Upper lobe of left lung (tissue), 6 donors: ENCODE measurements at regions not wholly inside any gene's neighbourhood (a gene's known extent, or its start where the extent isn't known, plus 50 kb on each side); places are given as distances from the start of the nearest gene placed in this dataset.

ENCODE experiments used
- ATAC-seq, 2 donors: fragments of 200-7000 bp; cut with Tn5 transposase; one replicate each; pipeline ENCODE4 v1.9.1; 2022; ENCODE audit warnings: mild to moderate bottlenecking in 2 of 2, moderate library complexity in 2 of 2; ENCODE audit not compliant: low FRiP score in 2 of 2
- DNase-seq, 2 donors: peaks; one replicate each; pipeline ENCODE4 v3.0.0-alpha.2; 2019 to 2020
- H3K27ac ChIP-seq, 4 donors: fragments of 200-600 bp; sonication (generic); one replicate each; pipeline ENCODE4 v1.5.1; 2016 to 2019
- H3K27me3 ChIP-seq, 4 donors: fragments of 200-600 bp; sonication (generic); one replicate each; pipeline ENCODE4 v1.5.1; 2017 to 2019
- H3K36me3 ChIP-seq, 4 donors: fragments of 200-600 bp; sonication (generic); one replicate each; pipeline ENCODE4 v1.5.1; 2016 to 2019
- H3K4me1 ChIP-seq, 4 donors: fragments of 200-600 bp; sonication (generic); one replicate each; pipeline ENCODE4 v1.5.1; 2018 to 2019
- H3K4me3 ChIP-seq, 4 donors: fragments of 200-600 bp; sonication (generic); one replicate each; pipeline ENCODE4 v1.5.1; 2017 to 2019; ENCODE audit warnings: mild to moderate bottlenecking in 2 of 4, moderate library complexity in 1 of 4
- H3K9me3 ChIP-seq, 4 donors: fragments of 200-600 bp; sonication (generic); one replicate each; pipeline ENCODE4 v1.5.1; 2018 to 2019
- EP300 ChIP-seq, 4 donors: sonication (generic); formaldehyde crosslinking; IDR thresholded peaks; one replicate each; pipeline ENCODE4 v1.5.1; 2017; ENCODE audit warnings: antibody characterized with exemption in 4 of 4, control low read depth in 2 of 4
- POLR2A ChIP-seq, 4 donors: fragments of 450-650 bp; IDR thresholded peaks; one replicate each; pipeline ENCODE4 v1.5.1; 2016 to 2017; ENCODE audit warnings: antibody characterized with exemption in 4 of 4, mild to moderate bottlenecking in 2 of 4
- POLR2AphosphoS5 ChIP-seq, 2 donors: sonication (generic); formaldehyde crosslinking; IDR thresholded peaks; one replicate each; pipeline ENCODE4 v1.5.1; 2017; ENCODE audit warnings: antibody characterized with exemption in 2 of 2
- WGBS, 2 donors: methylation state at CpG; one replicate each; pipeline ENCODE4 v1.1.5; 2017 to 2018; 5-methylcytosine and 5-hydroxymethylcytosine counted together
- TF ChIP-seq, protein P1 (sequence below), 6 experiments: fragments of 450-650 bp in 4 of 6; fragments of 200-600 bp in 2 of 6; sonication (generic) in 2 of 6; IDR thresholded peaks; one replicate each; pipeline ENCODE4 v1.5.1; 2016 to 2019; ENCODE audit warnings: antibody characterized with exemption in 6 of 6
- donor health status: DM: no; HTN: no; CAD: no; lungs with moderate emphysema.
- donor health status: DM: no; HTN: yes; CAD: no; lungs with severe emphysema.

GRCh38 chr1:187787736-187788135 is 959.0 kb downstream of the PLA2G4A start:
- no peak for ATAC-seq
- no peak overlapping the region for H3K4me3 ChIP-seq

DNA sequence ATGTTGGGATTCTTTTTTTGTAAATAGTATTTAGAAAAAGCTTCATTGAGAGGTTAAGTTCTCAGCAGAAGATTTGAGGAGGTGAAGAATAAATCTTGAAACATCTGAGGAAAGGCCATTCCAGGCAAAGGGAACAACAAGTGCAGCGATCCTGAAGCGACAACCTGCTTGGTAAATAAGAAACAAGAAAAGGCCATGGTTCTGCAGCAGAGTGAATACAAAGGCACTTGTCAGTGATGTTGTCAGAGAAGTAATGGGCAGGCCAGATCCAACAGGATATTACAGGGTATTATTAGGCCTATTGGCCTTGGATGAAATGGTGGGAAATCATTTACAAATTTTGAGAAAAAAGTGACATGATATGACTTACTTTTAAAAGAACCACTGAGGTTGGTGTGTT is 960.0 kb downstream of the PLA2G4A start:
- Histone ChIP-seq H3K9me3 (no peaks in the 10 kb centered on the region), H3K27me3 (no peaks in the 10 kb centered on the region), H3K4me1 (no peaks in the 10 kb centered on the region), H3K4me3 (no peak overlapping the region), H3K36me3 (no peaks in the 10 kb centered on the region), H3K27ac (no peak overlapping the region)
- no peak for DNase-seq
- 84 to 90% methylated on average over 2 of the region's 2 CpGs for WGBS, 2 donors
- no peak for TF ChIP-seq EP300 (IDR thresholded peaks at IDR 0.05)
- no peak for TF ChIP-seq POLR2AphosphoS5 (IDR thresholded peaks at IDR 0.05)
- TF ChIP-seq, protein P1, sequence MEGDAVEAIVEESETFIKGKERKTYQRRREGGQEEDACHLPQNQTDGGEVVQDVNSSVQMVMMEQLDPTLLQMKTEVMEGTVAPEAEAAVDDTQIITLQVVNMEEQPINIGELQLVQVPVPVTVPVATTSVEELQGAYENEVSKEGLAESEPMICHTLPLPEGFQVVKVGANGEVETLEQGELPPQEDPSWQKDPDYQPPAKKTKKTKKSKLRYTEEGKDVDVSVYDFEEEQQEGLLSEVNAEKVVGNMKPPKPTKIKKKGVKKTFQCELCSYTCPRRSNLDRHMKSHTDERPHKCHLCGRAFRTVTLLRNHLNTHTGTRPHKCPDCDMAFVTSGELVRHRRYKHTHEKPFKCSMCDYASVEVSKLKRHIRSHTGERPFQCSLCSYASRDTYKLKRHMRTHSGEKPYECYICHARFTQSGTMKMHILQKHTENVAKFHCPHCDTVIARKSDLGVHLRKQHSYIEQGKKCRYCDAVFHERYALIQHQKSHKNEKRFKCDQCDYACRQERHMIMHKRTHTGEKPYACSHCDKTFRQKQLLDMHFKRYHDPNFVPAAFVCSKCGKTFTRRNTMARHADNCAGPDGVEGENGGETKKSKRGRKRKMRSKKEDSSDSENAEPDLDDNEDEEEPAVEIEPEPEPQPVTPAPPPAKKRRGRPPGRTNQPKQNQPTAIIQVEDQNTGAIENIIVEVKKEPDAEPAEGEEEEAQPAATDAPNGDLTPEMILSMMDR (IDR thresholded peaks at IDR 0.05): no peak
- no peak for TF ChIP-seq POLR2A (IDR thresholded peaks at IDR 0.05)
- no peak for ATAC-seq

More at GRCh38 chr1:187787736-187788135, 959.0 kb downstream of the PLA2G4A start:
- Histone ChIP-seq H3K36me3 (no peaks in the 10 kb centered on the region), H3K9me3 (no peaks in the 10 kb centered on the region), H3K27me3 (no peaks in the 10 kb centered on the region), H3K27ac (no peak overlapping the region), H3K4me1 (no peaks in the 10 kb centered on the region)
- WGBS, 2 donors: 41 to 68% methylated on average over 3 of the region's 3 CpGs
- no peak for DNase-seq
- TF ChIP-seq EP300 (IDR thresholded peaks at IDR 0.05): no peak
- TF ChIP-seq POLR2A (IDR thresholded peaks at IDR 0.05): no peak
- no peak for TF ChIP-seq POLR2AphosphoS5 (IDR thresholded peaks at IDR 0.05)
- TF ChIP-seq, protein P1 (IDR thresholded peaks at IDR 0.05): no peak

DNA sequence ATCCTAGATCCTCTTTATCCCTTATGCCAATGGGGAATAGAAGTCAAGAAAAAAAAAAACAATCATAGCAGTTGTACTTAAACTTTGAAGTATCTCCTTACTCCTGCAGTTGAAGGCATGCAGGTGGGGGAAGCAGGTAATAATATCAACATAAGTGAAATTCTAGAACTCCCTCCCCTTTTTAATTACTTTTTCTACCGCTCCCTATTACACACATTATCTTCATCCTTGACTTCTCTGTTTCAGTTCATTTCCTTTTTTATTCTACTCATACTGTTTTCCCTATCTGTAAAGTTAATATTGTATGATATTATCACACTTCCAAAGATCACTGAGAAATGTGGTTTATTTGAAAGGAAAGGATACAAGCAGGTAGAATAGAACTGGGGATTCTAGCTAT is 962.0 kb downstream of the PLA2G4A start:
- TF ChIP-seq, protein P1 (IDR thresholded peaks at IDR 0.05): no peak
- TF ChIP-seq POLR2AphosphoS5 (IDR thresholded peaks at IDR 0.05) (no peak), POLR2A (IDR thresholded peaks at IDR 0.05) (no peak), EP300 (IDR thresholded peaks at IDR 0.05) (no peak)
- ATAC-seq: no peak

GRCh38 chr1:187794561-187794960 is 965.8 kb downstream of the PLA2G4A start:
- Histone ChIP-seq H3K4me1 (no peaks in the 10 kb centered on the region), H3K27ac (no peak overlapping the region), H3K27me3 (no peaks in the 10 kb centered on the region), H3K36me3 (no peaks in the 10 kb centered on the region), H3K9me3 (no peaks in the 10 kb centered on the region), H3K4me3 (no peak overlapping the region)
- ATAC-seq: no peak
- WGBS, 2 donors: 65 to 69% methylated on average over 2 of the region's 2 CpGs
- TF ChIP-seq, protein P1 (IDR thresholded peaks at IDR 0.05): no peak
- TF ChIP-seq EP300 (IDR thresholded peaks at IDR 0.05) (no peak), POLR2AphosphoS5 (IDR thresholded peaks at IDR 0.05) (no peak), POLR2A (IDR thresholded peaks at IDR 0.05) (no peak)
- DNase-seq: no peak

More for the DNA sequence above, 962.0 kb downstream of the PLA2G4A start:
- Histone ChIP-seq H3K4me1 (no peaks in the 10 kb centered on the region), H3K4me3 (no peak overlapping the region), H3K36me3 (no peaks in the 10 kb centered on the region), H3K9me3 (no peaks in the 10 kb centered on the region), H3K27me3 (no peaks in the 10 kb centered on the region), H3K27ac (no peak overlapping the region)
- DNase-seq: no peak
- WGBS, 2 donors: 91 to 96% methylated on average over 1 of the region's 1 CpG

GRCh38 chr1:187809549-187809948 is 980.8 kb downstream of the PLA2G4A start:
- Histone ChIP-seq H3K27me3 (no peaks in the 10 kb centered on the region), H3K4me3 (no peak overlapping the region), H3K36me3 (no peaks in the 10 kb centered on the region), H3K9me3 (no peaks in the 10 kb centered on the region), H3K27ac (no peak overlapping the region), H3K4me1 (no peaks in the 10 kb centered on the region)
- no peak for ATAC-seq
- no peak for DNase-seq
- TF ChIP-seq EP300 (IDR thresholded peaks at IDR 0.05) (no peak), POLR2A (IDR thresholded peaks at IDR 0.05) (no peak), POLR2AphosphoS5 (IDR thresholded peaks at IDR 0.05) (no peak)
- TF ChIP-seq, protein P1 (IDR thresholded peaks at IDR 0.05): no peak
- WGBS, 2 donors: 49 to 67% methylated on average over 1 of the region's 1 CpG
